ENCODE measurements at regions not wholly inside any gene's neighbourhood (a gene's known extent, or its start where the extent isn't known, plus 50 kb on each side); places are given as distances from the start of the nearest gene placed in this dataset.

DNA sequence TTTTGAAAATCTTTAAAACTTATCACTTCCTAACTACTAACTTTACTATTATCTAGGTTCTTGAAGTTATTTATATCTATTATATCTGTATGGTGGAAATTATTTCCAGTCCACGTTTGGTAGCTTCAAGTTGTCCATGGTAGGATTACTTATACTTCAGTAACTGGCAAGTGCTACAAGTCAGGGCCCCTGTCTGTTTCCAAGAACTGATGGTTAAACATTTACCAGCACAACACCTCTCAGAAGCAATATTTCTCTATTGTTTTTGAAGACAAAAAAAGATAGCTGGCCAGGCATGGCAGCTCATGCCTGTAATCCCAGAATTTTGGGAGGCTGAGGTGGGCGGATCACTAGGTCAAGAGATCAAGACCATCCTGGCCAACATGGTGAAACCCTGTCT lies 240.4 kb upstream of the RHOBTB1 start:
- H2BK15ac ChIP-seq (ENCODE audit: low read depth, low read length) = no peak overlapping the region
- H3K36me3 ChIP-seq (ENCODE audit: control insufficient read depth, insufficient read depth, low read length) = no peaks in the 10 kb centered on the region
- no peak overlapping the region for H3K56ac ChIP-seq (ENCODE audit: extremely low read depth, insufficient read depth, low read length)
- no peak overlapping the region for H3K27ac ChIP-seq (ENCODE audit: insufficient read depth, low read length)
- H4K5ac ChIP-seq (ENCODE audit: low read depth, low read length) = no peak overlapping the region
- H3K79me1 ChIP-seq (ENCODE audit: low read depth in 1 of 2, low read length in 2 of 2) = no peaks in the 10 kb centered on the region
- ATAC-seq (ENCODE audit: low read depth) (no peak), DNase-seq (no peak)
- H2AFZ ChIP-seq (replicated peaks; ENCODE audit: low read length, poor library complexity) = no peak overlapping the region
- H3K9ac ChIP-seq (ENCODE audit: low read depth, low read length) = no peak overlapping the region
- intact Hi-C loops (cut with micrococcal nuclease) (no loop called here), in situ Hi-C loops (cut with MboI; ENCODE audit: low sequenced_read_pairs) (no loop called here), dilution Hi-C loops (cut with HindIII; ENCODE audit: low sequenced_read_pairs, unreplicated experiment) (no loop called here)
- no CpG with 5 or more reads among the region's 2 CpGs for WGBS, 2 experiments (ENCODE audit: extremely low coverage in 2 of 2, insufficient read length in 1 of 2)
- no peak overlapping the region for H2AK9ac ChIP-seq (replicated peaks; ENCODE audit: low read depth, low read length, poor library complexity)
- H2BK20ac ChIP-seq (ENCODE audit: low read depth, low read length) = no peak overlapping the region
- BruUV-seq (replicated peaks) = no TSS peak
- no peaks in the 10 kb centered on the region for H4K20me1 ChIP-seq (ENCODE audit: insufficient read depth, low read length)
- no peak for TF ChIP-seq MXI1 (IDR thresholded peaks at IDR 0.05; ENCODE audit: borderline replicate concordance, low read depth, low read length)
- TF ChIP-seq, protein P1, sequence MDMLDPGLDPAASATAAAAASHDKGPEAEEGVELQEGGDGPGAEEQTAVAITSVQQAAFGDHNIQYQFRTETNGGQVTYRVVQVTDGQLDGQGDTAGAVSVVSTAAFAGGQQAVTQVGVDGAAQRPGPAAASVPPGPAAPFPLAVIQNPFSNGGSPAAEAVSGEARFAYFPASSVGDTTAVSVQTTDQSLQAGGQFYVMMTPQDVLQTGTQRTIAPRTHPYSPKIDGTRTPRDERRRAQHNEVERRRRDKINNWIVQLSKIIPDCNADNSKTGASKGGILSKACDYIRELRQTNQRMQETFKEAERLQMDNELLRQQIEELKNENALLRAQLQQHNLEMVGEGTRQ (IDR thresholded peaks at IDR 0.05; ENCODE audit: low read depth, low read length) = no peak
- TF ChIP-seq MAZ (IDR thresholded peaks at IDR 0.05; ENCODE audit: borderline replicate concordance, low read depth, low read length) = no peak
- TF ChIP-seq RCOR1 (IDR thresholded peaks at IDR 0.05; ENCODE audit: insufficient replicate concordance, low read length) = no peak
- TF ChIP-seq POLR2A (IDR thresholded peaks at IDR 0.05; ENCODE audit: low read depth, low read length) = no peak
- TF ChIP-seq MAFK (IDR thresholded peaks at IDR 0.05; ENCODE audit: low read depth, low read length) = no peak
- TF ChIP-seq, protein P2, sequence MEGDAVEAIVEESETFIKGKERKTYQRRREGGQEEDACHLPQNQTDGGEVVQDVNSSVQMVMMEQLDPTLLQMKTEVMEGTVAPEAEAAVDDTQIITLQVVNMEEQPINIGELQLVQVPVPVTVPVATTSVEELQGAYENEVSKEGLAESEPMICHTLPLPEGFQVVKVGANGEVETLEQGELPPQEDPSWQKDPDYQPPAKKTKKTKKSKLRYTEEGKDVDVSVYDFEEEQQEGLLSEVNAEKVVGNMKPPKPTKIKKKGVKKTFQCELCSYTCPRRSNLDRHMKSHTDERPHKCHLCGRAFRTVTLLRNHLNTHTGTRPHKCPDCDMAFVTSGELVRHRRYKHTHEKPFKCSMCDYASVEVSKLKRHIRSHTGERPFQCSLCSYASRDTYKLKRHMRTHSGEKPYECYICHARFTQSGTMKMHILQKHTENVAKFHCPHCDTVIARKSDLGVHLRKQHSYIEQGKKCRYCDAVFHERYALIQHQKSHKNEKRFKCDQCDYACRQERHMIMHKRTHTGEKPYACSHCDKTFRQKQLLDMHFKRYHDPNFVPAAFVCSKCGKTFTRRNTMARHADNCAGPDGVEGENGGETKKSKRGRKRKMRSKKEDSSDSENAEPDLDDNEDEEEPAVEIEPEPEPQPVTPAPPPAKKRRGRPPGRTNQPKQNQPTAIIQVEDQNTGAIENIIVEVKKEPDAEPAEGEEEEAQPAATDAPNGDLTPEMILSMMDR (conservative IDR thresholded peaks at IDR 0.05; ENCODE audit: low read depth, low read length) = no peak
- TF ChIP-seq RFX5 (IDR thresholded peaks at IDR 0.05; ENCODE audit: low read depth, low read length) = no peak
- no peak for TF ChIP-seq CHD1 (IDR thresholded peaks at IDR 0.05; ENCODE audit: low read depth, low read length)
- no peak for TF ChIP-seq SMC3 (IDR thresholded peaks at IDR 0.05; ENCODE audit: low read depth, low read length)
- no peak for TF ChIP-seq RAD21 (IDR thresholded peaks at IDR 0.05; ENCODE audit: low read length)
- no peak for TF ChIP-seq FOS (IDR thresholded peaks at IDR 0.05; ENCODE audit: low read depth, low read length)
- no peak for TF ChIP-seq CEBPB (IDR thresholded peaks at IDR 0.05; ENCODE audit: low read depth, low read length)
- TF ChIP-seq NFE2L2 (IDR thresholded peaks at IDR 0.05; ENCODE audit: low read depth, low read length) = no peak
- TF ChIP-seq, protein P3, sequence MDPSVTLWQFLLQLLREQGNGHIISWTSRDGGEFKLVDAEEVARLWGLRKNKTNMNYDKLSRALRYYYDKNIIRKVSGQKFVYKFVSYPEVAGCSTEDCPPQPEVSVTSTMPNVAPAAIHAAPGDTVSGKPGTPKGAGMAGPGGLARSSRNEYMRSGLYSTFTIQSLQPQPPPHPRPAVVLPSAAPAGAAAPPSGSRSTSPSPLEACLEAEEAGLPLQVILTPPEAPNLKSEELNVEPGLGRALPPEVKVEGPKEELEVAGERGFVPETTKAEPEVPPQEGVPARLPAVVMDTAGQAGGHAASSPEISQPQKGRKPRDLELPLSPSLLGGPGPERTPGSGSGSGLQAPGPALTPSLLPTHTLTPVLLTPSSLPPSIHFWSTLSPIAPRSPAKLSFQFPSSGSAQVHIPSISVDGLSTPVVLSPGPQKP (IDR thresholded peaks at IDR 0.05; ENCODE audit: borderline replicate concordance, low read depth, low read length) = no peak
- TF ChIP-seq BHLHE40 (IDR thresholded peaks at IDR 0.05; ENCODE audit: low read depth, low read length) = no peak
- no peak overlapping the region for H2BK120ac ChIP-seq (ENCODE audit: low read depth, low read length)
- H3K4ac ChIP-seq (ENCODE audit: low read depth, low read length) = no peak overlapping the region
- H3K4me1 ChIP-seq (ENCODE audit: control insufficient read depth, insufficient read depth, low read length) = no peaks in the 10 kb centered on the region
- no peak overlapping the region for H4K8ac ChIP-seq (ENCODE audit: low read depth in 2 of 2, low read length in 2 of 2)
- H3K9me3 ChIP-seq (ENCODE audit: control insufficient read depth, insufficient read depth, low read length) = no peaks in the 10 kb centered on the region
- ChIA-PET CTCF (no interaction called here), POLR2A (ENCODE audit: unreplicated experiment) (no interaction called here)
- H3K14ac ChIP-seq (replicated peaks; ENCODE audit: low read depth, low read length) = no peak overlapping the region
- no peak overlapping the region for H2AK5ac ChIP-seq (ENCODE audit: low read depth, low read length)
- H3K4me2 ChIP-seq (ENCODE audit: low read depth, low read length) = no peak overlapping the region
- no peak overlapping the region for H3K18ac ChIP-seq (ENCODE audit: low read depth, low read length)
- no peaks in the 10 kb centered on the region; the same call in 1 of the 2 replicates for H3K27me3 ChIP-seq (ENCODE audit: control insufficient read depth, insufficient read depth, low read length)
- no peak overlapping the region for H3K4me3 ChIP-seq (ENCODE audit: insufficient read depth, low read depth, low read length)
- H3K23ac ChIP-seq (ENCODE audit: low read depth, low read length) = no peak overlapping the region
- H4K91ac ChIP-seq (ENCODE audit: insufficient read depth, low read depth, low read length) = no peak overlapping the region
- H3K9me1 ChIP-seq (ENCODE audit: insufficient read depth, low read length) = no peaks in the 10 kb centered on the region
- H2BK5ac ChIP-seq (ENCODE audit: low read depth, low read length, poor library complexity, severe bottlenecking) = no peak overlapping the region
